Left ventricle myocardium inferior (tissue), 1 donor: ENCODE measurements at regions not wholly inside any gene's neighbourhood (a gene's known extent, or its start where the extent isn't known, plus 50 kb on each side); places are given as distances from the start of the nearest gene placed in this dataset.

Experiments
- DNase-seq: peaks from one replicate; pipeline ENCODE4 v3.0.0-alpha.2; 2020
- H3K27ac ChIP-seq: fragments of 200-600 bp; replicated peaks from 2 replicates; pipeline ENCODE4 v1.8.0; 2021
- H3K27me3 ChIP-seq: fragments of 200-600 bp; 2 replicates; pipeline ENCODE4 v1.8.0; 2021; ENCODE audit warnings: low read depth
- H3K36me3 ChIP-seq: fragments of 200-600 bp; 2 replicates; pipeline ENCODE4 v1.8.0; 2021
- H3K4me1 ChIP-seq: fragments of 200-600 bp; 2 replicates; pipeline ENCODE4 v1.8.0; 2021
- H3K4me3 ChIP-seq: fragments of 200-600 bp; 2 replicates; pipeline ENCODE4 v1.8.0; 2021; ENCODE audit warnings: mild to moderate bottlenecking, moderate library complexity
- H3K9me3 ChIP-seq: fragments of 200-600 bp; replicated peaks from 2 replicates; pipeline ENCODE4 v1.8.0; 2021
- CTCF ChIP-seq: fragments of 200-600 bp; IDR thresholded peaks from 2 replicates; pipeline ENCODE4 v1.8.0; 2021; ENCODE audit warnings: antibody characterized with exemption, mild to moderate bottlenecking, borderline replicate concordance
- intact Hi-C: fragments of 100-400 bp; cut with micrococcal nuclease; formaldehyde crosslinking; loops from one replicate; pipeline ENCODE4 v1.11.0; 2022
- donor health status: DM: no; HTN: yes; CAD: no; lungs with severe emphysema.

- no peak for DNase-seq
Observed at GRCh38 chr1:243945727-243946126, 95.7 kb upstream of the AKT3 start.

GRCh38 chr1:243944429-243945160 is 94.6 kb upstream of the AKT3 start:
- Histone ChIP-seq H3K9me3 (no peaks in the 10 kb centered on the region), H3K4me3 (no peak overlapping the region), H3K27ac (no peak overlapping the region), H3K36me3 (no peaks in the 10 kb centered on the region), H3K4me1 (no peaks in the 10 kb centered on the region), H3K27me3 (peaks cover 47% of the 10 kb centered on the region)
- intact Hi-C loops, result no loop called here
- TF ChIP-seq CTCF, result no peak
- DNase-seq, result no peak

More at GRCh38 chr1:243945727-243946126, 95.7 kb upstream of the AKT3 start:
- no peak overlapping the region for H3K4me3 ChIP-seq
- no peaks in the 10 kb centered on the region for H3K36me3 ChIP-seq
- no peaks in the 10 kb centered on the region for H3K4me1 ChIP-seq
- no peaks in the 10 kb centered on the region for H3K9me3 ChIP-seq
- H3K27me3 ChIP-seq, result peaks cover 43% of the 10 kb centered on the region
- H3K27ac ChIP-seq, result no peak overlapping the region
- no peak for TF ChIP-seq CTCF
- intact Hi-C loops, result no loop called here

GRCh38 chr1:243943671-243944428 is 93.8 kb upstream of the AKT3 start:
- DNase-seq, result no peak
- Histone ChIP-seq H3K4me1 (no peaks in the 10 kb centered on the region), H3K27ac (no peak overlapping the region), H3K36me3 (no peaks in the 10 kb centered on the region), H3K4me3 (no peak overlapping the region), H3K27me3 (peaks cover 47% of the 10 kb centered on the region), H3K9me3 (no peaks in the 10 kb centered on the region)
- intact Hi-C loops, result no loop called here
- no peak for TF ChIP-seq CTCF

GRCh38 chr1:243942196-243943150 is 92.4 kb upstream of the AKT3 start:
- no peak for DNase-seq
- H3K27ac ChIP-seq, result no peak overlapping the region
- H3K4me3 ChIP-seq, result no peak overlapping the region
- peaks cover 47% of the 10 kb centered on the region for H3K27me3 ChIP-seq
- no peak for TF ChIP-seq CTCF
- H3K36me3 ChIP-seq, result no peaks in the 10 kb centered on the region
- no peaks in the 10 kb centered on the region for H3K4me1 ChIP-seq
- no peaks in the 10 kb centered on the region for H3K9me3 ChIP-seq
- intact Hi-C loops, result no loop called here

- no peaks in the 10 kb centered on the region for H3K4me1 ChIP-seq
- no peak for TF ChIP-seq CTCF
- H3K27ac ChIP-seq, result no peak overlapping the region
- no peak overlapping the region for H3K4me3 ChIP-seq
- H3K9me3 ChIP-seq, result peaks cover 1% of the 10 kb centered on the region
- peaks cover 40% of the 10 kb centered on the region for H3K27me3 ChIP-seq
- no peak for DNase-seq
- H3K36me3 ChIP-seq, result no peaks in the 10 kb centered on the region
- intact Hi-C loops, result no loop called here
Observed at GRCh38 chr1:243940451-243940850, 90.4 kb upstream of the AKT3 start.
